Gastroesophageal sphincter (tissue), 4 donors: ENCODE measurements at regions not wholly inside any gene's neighbourhood (a gene's known extent, or its start where the extent isn't known, plus 50 kb on each side); places are given as distances from the start of the nearest gene placed in this dataset.

ENCODE experiments used
- ATAC-seq: fragments of 150-250 bp; one replicate; pipeline ENCODE4 v1.9.1; 2016; ENCODE audit warnings: mild to moderate bottlenecking, moderate library complexity
- H3K27ac ChIP-seq, 4 donors: fragments of 200-600 bp; sonication (generic) in 3 of 4; 1 replicate in 3 of 4; 2 replicates in 1 of 4; pipeline ENCODE4 v1.5.1; 2016 to 2019
- H3K27me3 ChIP-seq: fragments of 200-600 bp; sonication (generic); one replicate; pipeline ENCODE4 v1.5.1; 2019
- H3K36me3 ChIP-seq, 2 donors: fragments of 200-600 bp; sonication (generic); one replicate each; pipeline ENCODE4 v1.5.1; 2019; ENCODE audit warnings: control low read depth in 1 of 2
- H3K4me1 ChIP-seq, 3 donors: fragments of 200-600 bp; sonication (generic); 1 replicate in 2 of 3; 2 replicates in 1 of 3; pipeline ENCODE4 v1.5.1; 2016 to 2019; ENCODE audit warnings: control low read depth in 2 of 3
- H3K4me3 ChIP-seq, 2 donors: fragments of 200-600 bp; sonication (generic); one replicate each; pipeline ENCODE4 v1.5.1; 2019; ENCODE audit warnings: mild to moderate bottlenecking in 1 of 2, moderate library complexity in 1 of 2
- H3K9me3 ChIP-seq, 3 donors: fragments of 200-600 bp; sonication (generic); one replicate each; pipeline ENCODE4 v1.5.1; 2017 to 2019; ENCODE audit warnings: control low read depth in 2 of 3
- CTCF ChIP-seq, 4 experiments: fragments of 200-600 bp in 2 of 4; fragments of 450-650 bp in 2 of 4; sonication (generic) in 1 of 4; IDR thresholded peaks; one replicate each; pipeline ENCODE4 v1.5.1; 2017 to 2019; ENCODE audit warnings: antibody characterized with exemption in 4 of 4, mild to moderate bottlenecking in 2 of 4, moderate library complexity in 2 of 4
- EP300 ChIP-seq: sonication (generic); formaldehyde crosslinking; IDR thresholded peaks from one replicate; pipeline ENCODE4 v1.6.1; 2017; ENCODE audit warnings: antibody characterized with exemption, mild to moderate bottlenecking
- POLR2A ChIP-seq, 2 donors: fragments of 450-650 bp; IDR thresholded peaks; one replicate each; pipeline ENCODE4 v1.6.1; 2017; ENCODE audit warnings: antibody characterized with exemption in 2 of 2, mild to moderate bottlenecking in 2 of 2, moderate library complexity in 1 of 2
- POLR2AphosphoS5 ChIP-seq: sonication (generic); formaldehyde crosslinking; IDR thresholded peaks from one replicate; pipeline ENCODE4 v1.6.1; 2017; ENCODE audit warnings: antibody characterized with exemption
- WGBS, 2 donors: methylation state at CpG; one replicate each; pipeline ENCODE4 v1.1.5; 2018; ENCODE audit warnings: low coverage in 1 of 2; 5-methylcytosine and 5-hydroxymethylcytosine counted together

- TF ChIP-seq EP300 (no peak), POLR2AphosphoS5 (no peak), POLR2A (IDR thresholded peaks at IDR 0.05) (no peak), CTCF (IDR thresholded peaks at IDR 0.05) (no peak)
- WGBS, 2 donors: 92 to 100% methylated on average over 3 of the region's 3 CpGs
- no peak for ATAC-seq
These were observed 1008.4 kb upstream of the AGA start for GRCh38 chr4:178450614-178451013.

GRCh38 chr4:178453057-178453456 is 1010.8 kb upstream of the AGA start:
- WGBS, 2 donors: 66 to 90% methylated on average over 4 of the region's 4 CpGs
- H3K27me3 ChIP-seq: no peaks in the 10 kb centered on the region
- no peak overlapping the region for H3K27ac ChIP-seq
- no peak overlapping the region for H3K4me3 ChIP-seq
- H3K4me1 ChIP-seq: no peaks in the 10 kb centered on the region
- no peaks in the 10 kb centered on the region for H3K36me3 ChIP-seq
- H3K9me3 ChIP-seq: no peaks in the 10 kb centered on the region
- no peak for ATAC-seq
- TF ChIP-seq EP300 (no peak), POLR2AphosphoS5 (no peak), CTCF (IDR thresholded peaks at IDR 0.05) (no peak), POLR2A (IDR thresholded peaks at IDR 0.05) (no peak)

More at GRCh38 chr4:178450614-178451013, 1008.4 kb upstream of the AGA start:
- no peaks in the 10 kb centered on the region for H3K4me1 ChIP-seq
- H3K27me3 ChIP-seq: no peaks in the 10 kb centered on the region
- no peaks in the 10 kb centered on the region for H3K36me3 ChIP-seq
- peaks cover 0 to 5% (median 0%) of the 10 kb centered on the region in 3 donors for H3K9me3 ChIP-seq
- H3K4me3 ChIP-seq: no peak overlapping the region
- H3K27ac ChIP-seq: no peak overlapping the region

- no peak overlapping the region for H3K27ac ChIP-seq
- H3K9me3 ChIP-seq: no peaks in the 10 kb centered on the region
- TF ChIP-seq POLR2A (IDR thresholded peaks at IDR 0.05): no peak
- no peak for TF ChIP-seq CTCF (IDR thresholded peaks at IDR 0.05)
- no peak for TF ChIP-seq POLR2AphosphoS5
- no peak for TF ChIP-seq EP300
- no peak for ATAC-seq
- H3K27me3 ChIP-seq: no peaks in the 10 kb centered on the region
- H3K36me3 ChIP-seq: no peaks in the 10 kb centered on the region
- no peaks in the 10 kb centered on the region for H3K4me1 ChIP-seq
- no peak overlapping the region for H3K4me3 ChIP-seq
These were observed 1015.0 kb upstream of the AGA start for GRCh38 chr4:178457286-178457685.

- no peak overlapping the region for H3K27ac ChIP-seq
- no peaks in the 10 kb centered on the region for H3K27me3 ChIP-seq
- H3K9me3 ChIP-seq: no peaks in the 10 kb centered on the region
- TF ChIP-seq EP300 (no peak), POLR2A (IDR thresholded peaks at IDR 0.05) (no peak)
- no peaks in the 10 kb centered on the region for H3K36me3 ChIP-seq
- no peak for ATAC-seq
- no peaks in the 10 kb centered on the region for H3K4me1 ChIP-seq
- WGBS, 2 donors: 39 to 46% methylated on average over 4 of the region's 4 CpGs
- H3K4me3 ChIP-seq: no peak overlapping the region
These were observed 1020.5 kb upstream of the AGA start for GRCh38 chr4:178462710-178463109.

GRCh38 chr4:178463747-178464146 is 1021.5 kb upstream of the AGA start:
- Histone ChIP-seq H3K4me1 (no peaks in the 10 kb centered on the region), H3K4me3 (no peak overlapping the region), H3K27me3 (no peaks in the 10 kb centered on the region), H3K36me3 (no peaks in the 10 kb centered on the region), H3K9me3 (no peaks in the 10 kb centered on the region), H3K27ac (no peak overlapping the region)
- no peak for ATAC-seq
- TF ChIP-seq POLR2AphosphoS5: no peak
- TF ChIP-seq CTCF (IDR thresholded peaks at IDR 0.05): no peak
- no peak for TF ChIP-seq EP300
- TF ChIP-seq POLR2A (IDR thresholded peaks at IDR 0.05): no peak
- 87 to 88% methylated on average over 2 of the region's 2 CpGs for WGBS, 2 donors
